22Rv1 (cell line): ENCODE measurements at regions not wholly inside any gene's neighbourhood (a gene's known extent, or its start where the extent isn't known, plus 50 kb on each side); places are given as distances from the start of the nearest gene placed in this dataset.
A peak's percentile ranks its signal among the peaks of the same experiment; 100 is the strongest.

Experiments
- H3K27ac ChIP-seq: fragments of 450-650 bp; 2 replicates; pipeline ENCODE4 v1.5.1; 2017
- ZFX ChIP-seq: fragments of 450-650 bp; IDR thresholded peaks from 2 replicates; pipeline ENCODE4 v1.6.1; 2017; ENCODE audit warnings: antibody characterized with exemption, borderline replicate concordance
- TF ChIP-seq, protein P1 (sequence below): fragments of 450-650 bp; IDR thresholded peaks from 2 replicates; pipeline ENCODE4 v1.5.1; 2017; ENCODE audit warnings: mild to moderate bottlenecking

GRCh38 chrX:40411340-40412111 is 169.2 kb upstream of the ATP6AP2 start:
- H3K27ac ChIP-seq, result no peak overlapping the region
- no peak for TF ChIP-seq ZFX
- TF ChIP-seq, protein P1, sequence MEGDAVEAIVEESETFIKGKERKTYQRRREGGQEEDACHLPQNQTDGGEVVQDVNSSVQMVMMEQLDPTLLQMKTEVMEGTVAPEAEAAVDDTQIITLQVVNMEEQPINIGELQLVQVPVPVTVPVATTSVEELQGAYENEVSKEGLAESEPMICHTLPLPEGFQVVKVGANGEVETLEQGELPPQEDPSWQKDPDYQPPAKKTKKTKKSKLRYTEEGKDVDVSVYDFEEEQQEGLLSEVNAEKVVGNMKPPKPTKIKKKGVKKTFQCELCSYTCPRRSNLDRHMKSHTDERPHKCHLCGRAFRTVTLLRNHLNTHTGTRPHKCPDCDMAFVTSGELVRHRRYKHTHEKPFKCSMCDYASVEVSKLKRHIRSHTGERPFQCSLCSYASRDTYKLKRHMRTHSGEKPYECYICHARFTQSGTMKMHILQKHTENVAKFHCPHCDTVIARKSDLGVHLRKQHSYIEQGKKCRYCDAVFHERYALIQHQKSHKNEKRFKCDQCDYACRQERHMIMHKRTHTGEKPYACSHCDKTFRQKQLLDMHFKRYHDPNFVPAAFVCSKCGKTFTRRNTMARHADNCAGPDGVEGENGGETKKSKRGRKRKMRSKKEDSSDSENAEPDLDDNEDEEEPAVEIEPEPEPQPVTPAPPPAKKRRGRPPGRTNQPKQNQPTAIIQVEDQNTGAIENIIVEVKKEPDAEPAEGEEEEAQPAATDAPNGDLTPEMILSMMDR, result peak; percentile 12; the same call in 1 of the 2 replicates

- H3K27ac ChIP-seq, result no peak overlapping the region
- TF ChIP-seq ZFX, result no peak
- TF ChIP-seq, protein P1, result no peak
Observed at GRCh38 chrX:40410859-40411258, 169.9 kb upstream of the ATP6AP2 start.

GRCh38 chrX:40406330-40406859 is 174.4 kb upstream of the ATP6AP2 start:
- TF ChIP-seq ZFX, result no peak
- TF ChIP-seq, protein P1, result no peak
- H3K27ac ChIP-seq, result no peak overlapping the region

GRCh38 chrX:40405399-40405798 is 175.4 kb upstream of the ATP6AP2 start:
- TF ChIP-seq, protein P1, result no peak
- TF ChIP-seq ZFX, result no peak
- no peak overlapping the region for H3K27ac ChIP-seq

DNA sequence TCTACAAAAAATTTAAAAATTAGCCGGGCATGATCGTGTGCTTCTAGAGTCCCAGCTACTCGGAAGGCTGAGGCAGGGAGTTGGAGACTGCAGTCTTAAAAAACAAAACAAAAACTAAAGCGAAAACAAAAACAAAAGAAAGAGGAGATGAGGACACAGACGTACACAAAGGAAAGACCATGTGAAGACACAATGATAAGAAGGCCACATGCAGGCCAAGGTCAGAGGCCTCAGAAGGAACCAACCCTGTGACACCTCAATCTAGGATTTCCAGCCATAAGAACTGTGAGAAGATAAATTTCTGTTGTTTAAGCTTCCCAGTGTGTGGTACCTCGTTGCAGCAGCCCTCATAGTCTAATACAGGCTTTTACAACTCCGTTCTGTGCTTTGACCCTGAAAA is 177.0 kb upstream of the ATP6AP2 start:
- no peak for TF ChIP-seq ZFX
- TF ChIP-seq, protein P1, result no peak

GRCh38 chrX:40402831-40403533 is 177.8 kb upstream of the ATP6AP2 start:
- no peak overlapping the region for H3K27ac ChIP-seq
- TF ChIP-seq, protein P1, result no peak

More for the DNA sequence above, 177.0 kb upstream of the ATP6AP2 start:
- H3K27ac ChIP-seq, result no peak overlapping the region

DNA sequence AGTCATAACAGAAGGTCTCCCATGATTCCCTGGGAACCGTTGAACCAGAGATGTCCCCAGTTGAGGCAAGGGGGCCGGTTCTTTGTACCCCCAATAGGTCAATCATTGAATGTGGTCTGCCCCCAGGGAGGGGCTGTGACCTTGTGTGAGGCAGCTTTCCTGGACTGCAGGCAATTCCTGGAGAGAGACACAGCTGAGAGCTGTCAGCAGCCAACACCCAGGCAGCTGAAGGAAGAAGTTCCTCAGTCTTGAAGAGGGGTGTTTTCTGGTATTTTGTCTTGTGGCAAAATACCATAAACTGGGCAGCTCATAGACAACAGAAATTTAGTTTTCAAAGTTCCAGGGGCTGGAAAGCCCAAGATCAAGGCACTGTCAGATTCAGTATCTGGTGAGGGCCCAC is 185.7 kb upstream of the ATP6AP2 start:
- TF ChIP-seq, protein P1, result no peak
- no peak for TF ChIP-seq ZFX
- H3K27ac ChIP-seq, result no peak overlapping the region
